NB4 (cell line): ENCODE measurements at regions not wholly inside any gene's neighbourhood (a gene's known extent, or its start where the extent isn't known, plus 50 kb on each side); places are given as distances from the start of the nearest gene placed in this dataset.

Experiments used
- DNase-seq: peaks from one replicate; pipeline ENCODE4 v3.0.0; 2010; ENCODE audit warnings: low read depth
- H3K4me3 ChIP-seq: one replicate; pipeline ENCODE4 v1.5.1; 2011; ENCODE audit warnings: mild to moderate bottlenecking, low read depth, low read length, moderate library complexity
- MYC ChIP-seq: IDR thresholded peaks from 2 replicates; pipeline ENCODE4 v1.6.1; 2011; ENCODE audit warnings: low read depth, low read length
- POLR2A ChIP-seq: IDR thresholded peaks from 2 replicates; pipeline ENCODE4 v1.6.1; 2011; ENCODE audit warnings: mild to moderate bottlenecking; ENCODE audit not compliant: insufficient read length; ENCODE audit errors: extremely low read depth
- TF ChIP-seq, protein P1 (sequence below): IDR thresholded peaks from 2 replicates; pipeline ENCODE4 v1.6.1; 2011; ENCODE audit warnings: low read depth, low read length
- TF ChIP-seq, protein P2 (sequence below): IDR thresholded peaks from one replicate; pipeline ENCODE4 v1.5.1; 2012; ENCODE audit warnings: low read depth, low read length

DNA sequence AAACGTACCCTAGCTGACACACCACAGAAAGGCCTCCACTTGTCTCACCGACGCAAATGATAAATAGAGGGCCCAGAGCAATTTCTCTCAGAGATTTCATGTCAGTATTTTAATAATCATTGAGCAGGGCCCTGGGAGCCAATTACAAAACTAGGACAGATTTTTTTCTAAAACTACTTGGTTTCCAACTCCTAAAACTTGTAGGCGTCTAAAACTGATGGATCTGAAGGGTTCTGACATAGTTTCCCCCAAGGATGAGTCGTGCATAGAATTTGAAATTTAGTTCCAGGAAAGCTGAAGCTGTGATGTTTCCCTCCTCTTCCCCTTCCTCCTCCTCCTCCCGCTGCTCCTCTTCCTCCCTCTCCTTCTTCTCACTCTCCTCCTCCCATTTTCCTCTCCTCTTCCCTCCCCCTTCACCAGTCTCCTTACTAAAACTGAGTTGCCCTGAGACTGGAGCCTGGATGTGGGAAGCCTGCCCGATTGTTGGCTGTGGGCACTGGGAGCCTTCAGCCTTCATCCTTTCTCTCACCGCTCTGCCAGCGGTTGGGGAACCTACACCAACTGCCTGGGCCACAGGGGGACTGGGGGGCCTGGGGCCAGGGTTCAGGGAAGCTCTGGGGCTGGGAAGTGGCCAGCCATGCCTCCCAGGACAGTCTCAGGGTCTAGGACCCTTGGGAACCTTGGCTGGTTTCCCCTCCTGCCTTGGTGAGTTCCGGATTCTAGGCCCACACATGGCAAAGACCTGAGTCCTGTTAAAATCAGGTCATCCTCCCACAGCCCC, 73.9 kb upstream of the SLC6A11 start:
- no peak overlapping the region for H3K4me3 ChIP-seq
- TF ChIP-seq, protein P1, sequence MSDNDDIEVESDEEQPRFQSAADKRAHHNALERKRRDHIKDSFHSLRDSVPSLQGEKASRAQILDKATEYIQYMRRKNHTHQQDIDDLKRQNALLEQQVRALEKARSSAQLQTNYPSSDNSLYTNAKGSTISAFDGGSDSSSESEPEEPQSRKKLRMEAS = no peak
- TF ChIP-seq, protein P2, sequence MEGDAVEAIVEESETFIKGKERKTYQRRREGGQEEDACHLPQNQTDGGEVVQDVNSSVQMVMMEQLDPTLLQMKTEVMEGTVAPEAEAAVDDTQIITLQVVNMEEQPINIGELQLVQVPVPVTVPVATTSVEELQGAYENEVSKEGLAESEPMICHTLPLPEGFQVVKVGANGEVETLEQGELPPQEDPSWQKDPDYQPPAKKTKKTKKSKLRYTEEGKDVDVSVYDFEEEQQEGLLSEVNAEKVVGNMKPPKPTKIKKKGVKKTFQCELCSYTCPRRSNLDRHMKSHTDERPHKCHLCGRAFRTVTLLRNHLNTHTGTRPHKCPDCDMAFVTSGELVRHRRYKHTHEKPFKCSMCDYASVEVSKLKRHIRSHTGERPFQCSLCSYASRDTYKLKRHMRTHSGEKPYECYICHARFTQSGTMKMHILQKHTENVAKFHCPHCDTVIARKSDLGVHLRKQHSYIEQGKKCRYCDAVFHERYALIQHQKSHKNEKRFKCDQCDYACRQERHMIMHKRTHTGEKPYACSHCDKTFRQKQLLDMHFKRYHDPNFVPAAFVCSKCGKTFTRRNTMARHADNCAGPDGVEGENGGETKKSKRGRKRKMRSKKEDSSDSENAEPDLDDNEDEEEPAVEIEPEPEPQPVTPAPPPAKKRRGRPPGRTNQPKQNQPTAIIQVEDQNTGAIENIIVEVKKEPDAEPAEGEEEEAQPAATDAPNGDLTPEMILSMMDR = no peak
- no peak for TF ChIP-seq MYC
- DNase-seq = no peak

DNA sequence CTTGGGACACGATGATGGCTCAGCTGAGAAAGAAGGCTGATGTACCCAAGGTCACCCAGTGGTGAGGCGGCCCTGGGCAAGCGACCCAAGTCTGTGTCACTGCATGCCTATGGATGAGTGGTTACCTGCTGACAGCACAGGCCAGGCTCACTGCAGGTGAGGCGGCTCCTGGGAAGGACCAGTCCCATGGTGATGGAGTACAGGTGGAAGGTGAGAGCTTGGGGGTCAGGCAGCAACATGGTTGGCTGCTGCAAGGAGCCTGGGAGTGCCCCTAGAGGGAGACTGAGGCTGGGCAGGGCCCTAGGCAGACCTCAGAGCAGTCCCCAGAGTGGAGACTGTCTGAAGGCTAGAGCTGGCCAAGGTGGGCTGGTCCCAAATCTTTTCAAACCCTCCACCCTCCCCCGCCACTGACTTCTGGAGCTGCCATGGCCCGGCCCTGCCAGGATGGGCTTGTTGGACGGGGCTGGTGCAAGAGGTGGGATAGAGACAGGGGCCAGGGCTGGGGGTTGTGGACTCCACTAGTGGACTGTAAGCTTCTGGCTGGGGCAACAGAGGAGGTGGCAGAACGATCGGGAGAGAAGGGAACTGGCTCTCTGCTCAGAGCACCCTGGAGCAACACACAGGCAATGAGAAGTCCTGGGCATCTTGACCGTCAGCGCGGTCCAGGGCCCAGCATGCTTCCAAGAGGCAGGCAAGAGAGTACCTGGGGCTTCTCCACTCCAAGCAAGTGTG, 72.5 kb upstream of the SLC6A11 start:
- no peak for DNase-seq
- H3K4me3 ChIP-seq = no peak overlapping the region
- TF ChIP-seq, protein P1 = no peak
- no peak for TF ChIP-seq MYC
- TF ChIP-seq, protein P2 = no peak
- no peak for TF ChIP-seq POLR2A

DNA sequence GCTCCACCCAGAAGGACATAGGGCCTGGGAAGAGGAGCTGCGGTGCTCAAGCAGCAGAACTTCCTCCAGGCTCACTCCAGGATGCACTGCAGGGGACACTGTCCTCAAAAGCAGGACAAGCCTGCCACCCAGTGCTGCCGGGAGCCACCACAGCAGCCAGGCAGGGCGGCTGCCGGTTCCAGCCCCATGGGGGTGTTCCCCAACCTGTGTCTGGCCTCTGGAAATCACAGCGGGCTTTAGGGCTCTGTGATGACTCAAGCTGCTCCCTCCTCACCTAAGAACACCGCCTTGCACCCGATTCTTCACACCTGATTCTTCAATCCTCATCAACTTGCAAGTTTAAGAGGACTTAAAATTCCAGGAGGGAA, 71.9 kb upstream of the SLC6A11 start:
- TF ChIP-seq, protein P1 = no peak
- TF ChIP-seq MYC = no peak
- TF ChIP-seq, protein P2 = peak; percentile 6
- no peak for TF ChIP-seq POLR2A
- H3K4me3 ChIP-seq = no peak overlapping the region
- peak; percentile 44 for DNase-seq

DNA sequence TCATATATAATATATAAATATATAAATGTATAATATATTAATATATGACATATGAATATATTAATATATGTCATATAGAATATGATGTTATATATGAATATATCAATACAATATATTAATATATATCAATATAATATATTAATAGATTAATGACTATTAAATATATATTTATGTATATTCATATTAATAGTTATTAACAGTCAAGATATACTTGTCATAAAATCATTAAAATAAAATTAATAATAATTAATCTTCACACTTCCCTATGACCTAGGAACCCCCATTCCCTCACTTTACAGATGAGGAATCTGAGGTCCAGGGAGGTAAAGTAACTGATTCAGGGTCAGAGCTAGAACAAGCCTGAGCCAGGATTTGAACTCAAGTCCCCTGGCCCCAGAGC, 70.6 kb upstream of the SLC6A11 start:
- no peak overlapping the region for H3K4me3 ChIP-seq
- no peak for DNase-seq
- TF ChIP-seq, protein P2 = no peak
- TF ChIP-seq, protein P1 = no peak
- no peak for TF ChIP-seq POLR2A
- TF ChIP-seq MYC = no peak

DNA sequence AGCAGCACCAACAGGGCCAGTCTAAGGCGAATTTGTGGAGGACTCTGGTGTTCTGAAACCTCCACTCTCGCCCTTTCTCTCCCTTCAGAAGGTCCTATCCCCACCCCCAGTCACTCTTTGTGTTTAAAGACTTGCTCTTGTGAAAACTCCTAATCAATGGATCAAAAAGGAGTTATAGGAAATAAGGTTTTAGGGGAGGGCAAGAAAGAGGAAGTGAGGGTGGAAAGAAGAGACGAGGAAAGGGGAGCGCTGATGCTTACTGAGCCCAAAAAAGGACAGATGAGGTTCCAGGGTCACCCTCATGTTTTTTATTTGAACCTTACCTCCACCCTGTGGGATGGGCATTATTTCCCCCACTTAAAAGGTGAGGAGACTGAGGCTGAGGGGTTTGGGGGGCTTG, 70.0 kb upstream of the SLC6A11 start:
- DNase-seq = no peak
- TF ChIP-seq MYC = no peak
- no peak overlapping the region for H3K4me3 ChIP-seq

DNA sequence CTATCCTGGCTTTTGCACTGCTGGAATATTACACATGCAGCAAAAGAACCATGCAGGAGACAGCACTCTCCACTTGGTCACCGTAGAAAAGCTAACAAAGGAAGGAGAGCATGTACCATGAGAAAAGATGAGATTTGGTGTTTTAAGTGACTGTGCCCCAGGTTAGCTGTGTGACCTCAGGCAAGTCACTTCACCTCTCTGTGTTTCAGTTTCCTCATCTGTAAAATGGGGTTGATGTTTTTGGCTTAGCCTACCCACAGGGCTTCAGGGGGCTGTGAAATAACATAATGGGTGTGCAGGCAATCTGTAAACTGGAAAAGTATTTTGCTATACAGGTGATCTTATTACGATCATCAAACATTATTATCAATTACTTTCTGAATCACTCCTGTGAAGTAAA, 69.3 kb upstream of the SLC6A11 start:
- TF ChIP-seq, protein P2 = no peak
- TF ChIP-seq, protein P1 = no peak
- TF ChIP-seq POLR2A (no peak), MYC (no peak)
- no peak overlapping the region for H3K4me3 ChIP-seq
- no peak for DNase-seq
